HCT116 (cell line): ENCODE measurements at regions not wholly inside any gene's neighbourhood (a gene's known extent, or its start where the extent isn't known, plus 50 kb on each side); places are given as distances from the start of the nearest gene placed in this dataset.
"Not testable (repeated sequence)": the region's sequence is repeated elsewhere in the genome, so short reads cannot be mapped to it uniquely, and the experiment has no call there.

Source experiments
- EZH2 ChIP-seq: fragments of 200-600 bp; sonication (generic); IDR thresholded peaks from 2 replicates; pipeline ENCODE4 v1.6.1; 2017; ENCODE audit warnings: antibody characterized with exemption, mixed run types
- POLR2A ChIP-seq: IDR thresholded peaks from 2 replicates; pipeline ENCODE4 v1.7.0; 2011; ENCODE audit warnings: borderline replicate concordance; ENCODE audit not compliant: insufficient read depth, insufficient read length; ENCODE audit errors: extremely low read depth
- POLR2AphosphoS5 ChIP-seq: IDR thresholded peaks from 2 replicates; pipeline ENCODE4 v1.6.1; 2011; ENCODE audit warnings: mild to moderate bottlenecking, low read depth, low read length, moderate library complexity
- TF ChIP-seq, protein P1 (sequence below), 3 experiments: fragments of 200-600 bp in 1 of 3; sonication (generic) in 1 of 3; IDR thresholded peaks in 2 of 3; conservative IDR thresholded peaks in 1 of 3; 2 replicates each; pipeline ENCODE4 v1.5.1; 2012 to 2017; ENCODE audit warnings: low read depth in 2 of 3, low read length in 2 of 3, antibody characterized with exemption in 1 of 3, borderline replicate concordance in 1 of 3, control low read depth in 1 of 3, mild to moderate bottlenecking in 1 of 3, mixed read lengths in 1 of 3, mixed run types in 1 of 3, moderate library complexity in 1 of 3; ENCODE audit not compliant: insufficient read depth in 1 of 3

DNA sequence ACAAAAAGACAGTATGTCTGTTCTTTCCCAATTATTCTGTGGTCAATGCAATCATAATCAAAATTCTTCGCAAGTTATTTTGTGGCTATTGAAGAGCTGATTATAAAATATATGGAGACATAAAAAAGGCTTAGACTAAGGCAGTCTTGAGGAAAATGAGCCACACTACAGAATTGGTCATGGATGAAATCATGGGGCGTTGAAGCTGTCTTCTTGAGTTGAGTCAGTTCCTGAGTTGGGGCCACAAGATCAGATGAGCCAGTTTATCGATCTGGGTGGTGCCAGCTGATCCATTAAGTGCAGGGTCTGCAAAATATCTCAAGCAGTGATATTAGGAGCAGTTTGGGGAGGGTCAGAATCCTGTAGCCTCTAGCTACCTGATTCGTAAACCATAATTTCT lies 96.9 kb upstream of the NUTM2F start:
- TF ChIP-seq EZH2, POLR2AphosphoS5, POLR2A: not testable (repeated sequence)
- TF ChIP-seq, protein P1, sequence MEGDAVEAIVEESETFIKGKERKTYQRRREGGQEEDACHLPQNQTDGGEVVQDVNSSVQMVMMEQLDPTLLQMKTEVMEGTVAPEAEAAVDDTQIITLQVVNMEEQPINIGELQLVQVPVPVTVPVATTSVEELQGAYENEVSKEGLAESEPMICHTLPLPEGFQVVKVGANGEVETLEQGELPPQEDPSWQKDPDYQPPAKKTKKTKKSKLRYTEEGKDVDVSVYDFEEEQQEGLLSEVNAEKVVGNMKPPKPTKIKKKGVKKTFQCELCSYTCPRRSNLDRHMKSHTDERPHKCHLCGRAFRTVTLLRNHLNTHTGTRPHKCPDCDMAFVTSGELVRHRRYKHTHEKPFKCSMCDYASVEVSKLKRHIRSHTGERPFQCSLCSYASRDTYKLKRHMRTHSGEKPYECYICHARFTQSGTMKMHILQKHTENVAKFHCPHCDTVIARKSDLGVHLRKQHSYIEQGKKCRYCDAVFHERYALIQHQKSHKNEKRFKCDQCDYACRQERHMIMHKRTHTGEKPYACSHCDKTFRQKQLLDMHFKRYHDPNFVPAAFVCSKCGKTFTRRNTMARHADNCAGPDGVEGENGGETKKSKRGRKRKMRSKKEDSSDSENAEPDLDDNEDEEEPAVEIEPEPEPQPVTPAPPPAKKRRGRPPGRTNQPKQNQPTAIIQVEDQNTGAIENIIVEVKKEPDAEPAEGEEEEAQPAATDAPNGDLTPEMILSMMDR (IDR thresholded peaks at IDR 0.05 in 2 of 3, conservative IDR thresholded peaks at IDR 0.05 in 1 of 3; ENCODE audit: borderline replicate concordance in 1 of 3, insufficient read depth in 1 of 3, low read depth in 2 of 3, low read length in 2 of 3), result not testable (repeated sequence)
